Endometrial microvascular endothelial cells (primary cell): ENCODE measurements at regions not wholly inside any gene's neighbourhood (a gene's known extent, or its start where the extent isn't known, plus 50 kb on each side); places are given as distances from the start of the nearest gene placed in this dataset.

Experiments used
- in situ Hi-C: cut with HindIII; loops from 2 replicates; pipeline ENCODE4 v1.10.0; 2017; ENCODE audit warnings: low sequenced_read_pairs, low pct_unique_long_range_greater_than_20kb; ENCODE audit errors: inconsistent ontology term

DNA sequence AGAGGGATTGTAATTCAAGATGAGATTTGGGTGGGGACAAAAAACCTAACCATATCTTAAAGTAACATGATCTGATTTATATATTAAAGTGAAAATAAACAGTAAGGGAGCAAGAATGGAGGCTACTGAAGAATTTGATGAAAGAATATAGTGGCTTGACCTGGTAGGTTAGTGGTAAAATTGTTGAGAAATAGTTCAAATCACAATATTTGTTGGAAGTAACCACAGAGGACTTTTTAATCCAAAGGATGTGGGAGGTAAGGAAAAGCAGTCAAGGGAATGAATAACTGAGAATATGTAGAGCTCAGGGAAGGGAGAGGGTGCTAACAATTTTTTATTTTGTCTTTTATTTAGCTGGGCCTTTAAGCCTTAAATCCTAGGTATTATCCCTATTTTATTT is 139.8 kb upstream of the HS3ST1 start:
- in situ Hi-C loops, result no loop called here

DNA sequence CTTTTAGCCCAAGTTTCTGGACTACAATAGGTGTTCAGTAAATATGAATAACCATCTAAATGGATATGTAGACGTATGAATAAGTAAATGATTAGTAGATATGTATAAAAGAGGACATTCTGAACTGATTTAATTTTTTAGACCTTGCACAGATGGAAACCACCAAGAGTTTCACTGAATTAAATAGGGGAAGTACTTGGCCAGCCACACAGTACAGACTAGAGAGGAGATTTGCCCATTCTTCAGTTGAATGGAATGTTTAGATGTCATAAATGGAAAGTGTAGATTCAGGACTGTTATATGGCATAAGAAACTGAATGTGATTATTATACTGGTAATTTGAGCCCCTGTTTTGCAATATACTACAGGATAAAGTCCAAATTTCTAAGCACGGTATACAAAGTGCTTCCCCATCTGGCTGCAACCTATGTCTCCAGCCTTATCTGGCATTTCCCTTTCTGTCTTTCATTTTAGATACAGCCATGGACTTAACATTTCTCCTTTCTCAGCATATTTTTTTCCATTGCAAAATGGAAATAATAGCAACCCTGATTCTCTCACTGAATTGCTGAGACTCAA is 137.8 kb upstream of the HS3ST1 start:
- in situ Hi-C loops, result no loop called here

DNA sequence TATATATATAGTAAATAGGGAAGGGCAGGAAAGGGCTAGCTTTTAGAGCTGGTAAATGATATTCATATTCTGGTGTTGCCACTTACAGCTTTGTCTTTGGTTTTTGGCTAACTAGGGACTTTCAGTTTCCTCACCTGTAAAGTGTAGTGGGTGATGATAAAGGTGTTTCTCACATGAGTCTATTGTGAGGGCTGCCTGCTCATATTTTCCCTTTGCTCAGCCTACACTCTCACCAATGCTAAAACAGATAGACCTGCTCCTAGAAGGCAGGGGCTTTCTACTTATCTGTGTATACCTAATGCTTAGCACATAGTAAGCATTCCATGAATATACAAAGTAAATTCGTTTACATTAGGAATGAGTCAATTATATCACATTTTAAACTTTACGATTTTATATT is 137.2 kb upstream of the HS3ST1 start:
- in situ Hi-C loops, result no loop called here

DNA sequence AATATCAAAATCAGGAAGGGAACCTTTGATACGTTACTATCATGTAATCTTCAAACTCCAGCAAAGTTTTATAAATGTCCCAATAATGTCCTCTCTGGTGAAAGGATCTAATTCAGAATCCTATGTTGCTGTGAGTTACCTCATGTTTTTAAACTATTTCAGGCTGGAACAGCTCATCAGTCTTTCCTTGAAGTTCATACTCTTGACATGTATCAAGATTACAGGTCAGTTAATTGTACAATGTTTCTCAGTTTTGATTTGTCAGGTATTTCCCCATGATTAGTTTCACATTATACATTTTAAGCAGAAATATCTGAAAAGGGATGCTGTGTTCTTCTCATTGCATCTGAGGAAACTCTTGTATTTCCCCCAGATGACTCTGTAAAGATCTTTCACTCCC is 136.5 kb upstream of the HS3ST1 start:
- in situ Hi-C loops, result no loop called here

DNA sequence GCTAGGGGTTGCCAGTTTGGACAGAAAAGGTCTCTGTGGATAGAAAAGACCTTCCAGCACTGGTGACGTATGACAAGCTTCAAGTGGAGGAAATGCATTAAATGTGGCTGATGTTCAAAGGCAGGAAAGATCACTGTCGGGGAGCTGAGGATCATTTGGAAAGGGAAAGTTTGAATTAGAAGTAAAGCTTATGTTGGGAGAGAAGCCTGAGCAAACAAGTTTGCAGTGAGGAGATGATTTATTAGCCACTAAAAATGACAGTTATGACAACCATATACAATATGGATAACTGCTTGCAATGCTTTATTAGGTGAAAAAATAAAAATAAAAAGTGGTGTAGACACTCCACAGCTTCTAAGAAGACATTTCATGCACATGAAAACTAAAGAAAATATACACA is 135.3 kb upstream of the HS3ST1 start:
- in situ Hi-C loops, result no loop called here

DNA sequence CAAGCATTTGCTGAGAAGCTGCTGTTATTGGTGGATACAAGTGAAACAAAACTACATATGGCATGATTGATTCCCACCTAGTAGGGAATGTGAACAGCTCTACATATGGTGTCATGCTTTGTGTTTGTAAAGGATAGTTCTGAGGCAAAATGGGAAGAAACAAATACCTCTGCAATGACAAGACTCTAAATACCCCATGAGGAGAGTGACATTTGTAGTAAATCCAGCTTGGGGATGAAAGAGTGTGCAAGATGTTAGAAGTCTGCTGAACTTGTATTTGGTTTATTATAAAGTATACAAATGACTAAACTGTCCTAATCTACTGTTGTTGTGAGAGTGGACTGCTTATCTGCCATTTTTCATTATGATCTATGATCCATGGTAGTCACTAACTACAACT is 120.8 kb upstream of the HS3ST1 start:
- in situ Hi-C loops, result no loop called here

DNA sequence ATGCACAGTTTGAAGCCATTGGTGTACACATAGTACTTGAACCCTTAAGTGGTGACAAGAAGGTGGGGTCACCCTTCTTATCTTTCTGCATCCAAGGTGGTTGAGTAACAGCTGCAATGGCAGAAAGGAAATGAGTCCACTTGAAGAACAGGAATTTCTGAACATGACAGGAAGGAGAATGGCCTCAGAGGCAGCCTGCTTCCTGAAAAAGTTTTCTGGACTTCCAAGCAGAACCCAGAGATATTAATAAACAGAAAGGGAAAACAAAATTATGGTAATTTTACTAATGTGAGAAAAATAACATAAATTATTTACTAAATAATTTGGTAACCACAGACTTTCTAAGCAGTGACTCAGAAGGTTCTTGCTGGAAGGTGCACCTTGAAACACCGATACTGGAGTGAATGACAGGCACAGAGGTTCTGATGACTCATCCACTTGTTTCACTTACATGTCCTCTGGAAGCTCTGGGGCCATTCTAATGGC is 119.9 kb upstream of the HS3ST1 start:
- in situ Hi-C loops, result no loop called here

DNA sequence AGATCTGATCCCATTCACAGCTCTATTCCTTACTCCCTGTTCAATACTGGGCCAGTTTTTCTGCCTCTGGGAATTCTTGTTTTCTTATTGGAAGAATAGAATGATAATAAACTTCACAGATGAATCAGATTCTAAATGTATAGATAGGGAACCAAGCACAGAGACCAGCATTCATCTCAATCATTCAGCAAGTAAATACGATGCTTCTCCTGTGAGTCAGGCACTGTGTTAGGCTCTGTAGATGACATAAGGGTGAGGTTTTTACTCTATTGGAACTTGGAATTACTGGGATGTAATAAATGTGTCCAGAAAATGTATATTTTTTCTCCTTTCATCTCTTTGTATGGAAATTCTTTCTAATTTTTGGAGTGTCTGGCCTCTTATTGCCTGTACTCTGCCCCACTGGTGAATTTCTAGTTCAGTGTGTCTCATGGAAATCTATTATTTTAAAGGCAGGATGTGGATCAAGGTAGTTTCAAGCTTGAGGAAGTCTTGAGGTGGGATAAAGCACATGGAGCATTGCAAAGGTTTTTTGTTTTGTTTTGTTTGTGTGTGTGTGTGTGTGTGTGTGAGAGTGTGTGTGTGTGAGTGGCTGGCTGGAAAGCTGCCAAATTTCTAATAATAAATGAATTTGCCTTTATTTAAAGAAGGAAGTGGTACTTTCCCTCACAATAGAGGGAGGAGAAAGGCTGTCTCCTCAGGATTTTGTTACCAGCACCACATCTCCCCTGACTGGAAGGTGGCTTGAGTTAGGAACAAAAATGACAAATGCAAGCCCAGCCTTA is 117.9 kb upstream of the HS3ST1 start:
- in situ Hi-C loops, result no loop called here

DNA sequence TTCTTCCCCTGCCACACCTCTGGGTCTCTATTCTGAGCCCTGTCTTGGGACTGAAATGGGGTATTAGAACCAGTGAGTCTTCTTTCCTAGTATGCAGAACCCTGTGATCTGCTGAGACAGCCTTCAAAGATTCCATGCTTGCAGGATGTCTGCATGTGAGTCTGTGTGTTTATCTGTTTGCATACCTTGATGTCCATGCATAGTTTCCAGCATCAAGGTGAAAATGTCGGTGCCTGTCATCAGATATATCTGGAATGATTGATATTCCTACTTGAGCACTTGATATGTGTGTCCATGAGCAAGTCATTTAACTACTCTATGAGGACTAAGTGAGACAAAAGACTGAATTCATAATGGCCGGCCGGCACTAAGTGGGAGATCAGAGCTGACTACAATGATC is 117.0 kb upstream of the HS3ST1 start:
- in situ Hi-C loops, result no loop called here

DNA sequence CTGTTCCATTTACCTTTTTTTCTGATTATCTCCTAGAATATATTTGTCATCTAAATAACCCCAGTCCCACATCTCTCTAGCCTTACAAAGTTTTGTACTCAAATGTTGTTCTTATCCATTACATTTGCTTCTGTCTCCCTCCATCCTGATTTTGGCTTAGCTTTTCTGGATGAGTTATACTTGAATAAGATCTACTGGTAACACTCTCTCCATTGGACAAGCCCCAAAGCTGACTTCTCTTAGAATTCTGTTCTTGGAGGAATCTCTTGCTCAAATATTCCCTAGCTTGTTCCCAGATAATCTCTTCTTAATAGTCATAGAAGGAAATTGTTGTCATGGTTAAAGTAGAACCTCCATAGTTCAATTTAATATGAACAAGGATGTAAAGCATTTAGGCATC is 115.5 kb upstream of the HS3ST1 start:
- in situ Hi-C loops, result no loop called here

DNA sequence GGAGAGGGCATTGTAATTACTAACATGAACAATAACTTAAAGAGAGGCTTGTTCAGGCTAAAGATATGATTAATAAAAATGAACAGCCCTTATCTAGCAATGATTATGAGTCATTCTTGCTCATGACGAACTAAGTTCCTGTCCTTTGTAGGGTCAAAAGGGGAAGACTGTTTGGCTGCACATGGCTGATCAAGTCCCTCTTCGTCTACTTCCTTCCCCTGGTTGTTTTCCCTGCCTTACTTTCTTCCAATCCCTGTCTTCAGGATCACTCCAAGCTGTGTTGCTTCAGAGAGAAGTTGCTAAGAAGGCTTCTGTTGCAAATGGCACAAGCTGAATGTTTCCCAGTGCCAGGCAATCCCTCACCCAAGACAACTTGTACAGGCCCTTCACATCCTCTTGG is 115.0 kb upstream of the HS3ST1 start:
- in situ Hi-C loops, result no loop called here

DNA sequence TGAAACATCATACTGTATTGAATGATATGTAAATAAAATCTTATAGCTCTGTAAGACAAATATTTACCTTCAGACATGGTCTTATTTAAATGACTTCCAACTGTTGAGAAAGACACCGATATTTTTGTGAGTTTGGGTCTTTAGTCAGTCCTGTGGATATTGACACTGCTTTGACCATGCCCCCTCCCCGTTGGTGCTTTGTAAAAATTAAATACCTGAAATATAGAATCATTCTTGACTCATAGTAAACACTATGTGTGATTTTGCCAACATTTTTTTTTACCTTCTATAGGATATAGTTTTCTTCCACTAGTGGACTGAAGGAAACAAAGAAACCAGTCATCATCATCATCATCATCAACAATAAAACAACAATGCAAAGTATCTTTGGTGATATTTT is 114.3 kb upstream of the HS3ST1 start:
- in situ Hi-C loops, result no loop called here

DNA sequence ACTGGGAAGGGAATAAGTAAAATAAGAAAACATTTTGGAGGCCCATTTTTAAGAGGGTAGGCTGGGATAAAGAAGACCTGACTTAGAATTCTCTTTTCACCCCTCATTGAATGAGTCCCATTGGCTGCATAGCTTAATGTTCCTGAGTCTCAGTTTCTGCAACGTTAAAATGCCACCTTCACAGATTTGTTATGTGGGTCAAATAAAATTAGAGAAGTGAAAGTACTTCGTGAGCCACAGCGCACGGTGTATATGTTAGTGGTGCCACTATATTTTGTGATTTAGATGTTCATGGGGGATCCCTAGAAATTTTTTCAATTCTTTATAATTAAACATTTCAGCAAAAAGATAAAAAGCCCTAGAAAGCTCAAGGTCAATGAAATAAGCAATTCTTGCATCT is 109.2 kb upstream of the HS3ST1 start:
- in situ Hi-C loops, result no loop called here

DNA sequence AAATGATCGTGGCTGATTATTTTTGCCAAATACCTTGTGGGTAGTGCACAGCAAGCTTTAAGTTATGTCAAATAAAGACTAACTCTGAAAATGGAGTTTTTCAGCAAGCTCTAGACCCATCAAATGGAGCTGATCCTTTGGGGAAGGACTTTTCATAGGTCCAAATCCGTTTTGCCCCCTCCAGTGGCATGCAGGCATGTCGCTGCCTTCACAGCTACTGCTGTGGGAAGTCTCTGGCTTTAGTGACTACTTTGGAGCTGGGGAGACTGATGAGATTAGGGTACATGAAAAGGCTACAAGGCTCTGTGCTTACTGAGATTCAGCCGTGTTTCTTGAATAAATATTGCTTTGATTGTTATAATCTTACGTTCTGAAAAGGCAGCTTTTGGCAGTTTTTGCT is 106.6 kb upstream of the HS3ST1 start:
- in situ Hi-C loops, result no loop called here

DNA sequence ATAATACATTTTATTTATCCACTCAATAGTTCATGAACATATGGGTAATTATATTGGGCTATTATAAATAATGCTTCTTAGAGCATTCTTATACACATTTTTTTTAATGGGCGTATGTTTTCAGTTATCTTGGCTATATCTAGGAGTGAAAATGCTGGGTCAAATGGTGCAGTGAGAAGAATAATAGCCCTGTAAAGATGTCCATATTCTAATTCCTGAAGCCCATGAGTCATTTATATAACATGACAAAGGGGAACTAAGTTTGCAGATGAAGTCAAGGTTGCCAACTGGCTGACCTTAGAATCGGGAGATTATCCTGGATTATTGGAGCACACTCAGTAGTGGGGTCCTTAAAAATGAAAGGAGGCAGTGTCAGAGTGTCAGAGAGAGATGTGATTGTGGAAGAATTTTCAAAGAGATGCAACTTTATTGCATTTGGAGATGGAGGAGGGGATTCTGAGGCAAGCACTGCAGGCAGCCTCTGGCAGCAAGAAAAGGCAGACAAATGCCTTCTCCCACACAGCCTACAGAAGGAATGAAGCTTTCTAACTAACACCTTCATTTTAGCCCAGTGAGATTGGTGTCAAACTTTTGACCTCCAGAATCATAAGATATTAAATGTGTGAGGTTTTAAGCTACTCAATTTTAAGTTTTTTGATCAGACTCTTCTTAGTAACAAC is 106.1 kb upstream of the HS3ST1 start:
- in situ Hi-C loops, result no loop called here

DNA sequence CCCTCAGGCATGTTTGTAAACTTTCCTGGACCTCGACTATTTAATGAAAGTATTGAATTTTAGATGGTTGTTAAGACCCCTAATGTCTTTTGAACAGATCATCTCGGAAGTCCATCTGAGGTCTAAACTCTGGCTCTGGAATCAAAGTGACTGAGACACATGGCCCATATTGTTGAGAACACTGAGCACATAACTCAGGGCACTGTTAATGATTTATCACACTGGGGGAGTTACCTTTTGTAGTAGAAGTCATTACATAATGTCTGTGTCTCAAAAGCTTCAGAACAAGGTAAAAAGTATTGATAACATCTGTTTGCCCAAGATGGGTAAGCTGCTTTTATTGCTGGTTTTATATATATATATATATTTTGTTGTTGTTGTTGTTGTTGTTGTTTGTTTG is 103.4 kb upstream of the HS3ST1 start:
- in situ Hi-C loops, result no loop called here

DNA sequence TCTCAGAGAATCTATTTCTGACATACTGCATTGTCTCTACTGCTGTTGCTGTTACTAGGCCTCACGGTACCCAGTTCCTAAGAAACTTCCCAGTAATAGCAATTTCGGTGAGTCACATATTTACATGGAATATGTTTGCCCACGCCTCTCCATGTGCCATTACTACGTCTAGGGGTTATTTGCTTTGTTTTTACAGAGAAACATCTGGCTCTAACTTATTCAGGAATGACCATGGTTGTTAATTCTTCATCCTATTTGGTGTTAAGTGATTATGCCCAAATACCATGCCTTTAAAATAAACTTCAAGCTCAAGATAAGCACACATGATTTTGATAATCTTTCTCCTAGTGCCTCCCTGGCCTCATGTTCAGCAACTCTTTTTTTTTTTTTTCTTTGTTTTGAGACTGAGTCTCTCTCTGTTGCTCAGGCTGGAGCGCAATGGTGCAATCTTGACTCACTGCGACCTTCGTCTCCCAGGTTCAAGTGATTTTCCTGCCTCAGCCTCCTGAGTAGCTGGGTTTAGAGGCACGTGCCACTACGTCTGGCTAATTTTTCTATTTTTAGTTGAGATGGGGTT is 101.0 kb upstream of the HS3ST1 start:
- in situ Hi-C loops, result no loop called here

DNA sequence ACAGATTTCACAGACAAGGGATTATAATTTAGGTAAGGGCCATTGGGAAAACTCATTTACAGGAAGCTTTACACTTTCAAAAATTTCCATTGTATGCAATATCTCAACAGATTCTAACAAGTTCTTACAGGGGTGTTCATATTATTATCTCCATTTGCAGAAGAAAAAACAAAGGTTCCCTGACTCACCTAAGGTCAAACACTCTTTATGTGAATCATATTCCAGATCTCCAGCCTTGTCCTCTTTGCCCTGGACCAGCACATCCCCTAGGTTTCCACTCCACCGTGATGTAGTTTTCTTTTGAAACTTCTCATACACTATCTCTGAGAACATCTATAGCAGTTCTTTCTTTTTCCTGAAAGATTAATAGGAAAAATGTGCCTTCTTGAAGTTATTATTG is 96.4 kb upstream of the HS3ST1 start:
- in situ Hi-C loops, result no loop called here

DNA sequence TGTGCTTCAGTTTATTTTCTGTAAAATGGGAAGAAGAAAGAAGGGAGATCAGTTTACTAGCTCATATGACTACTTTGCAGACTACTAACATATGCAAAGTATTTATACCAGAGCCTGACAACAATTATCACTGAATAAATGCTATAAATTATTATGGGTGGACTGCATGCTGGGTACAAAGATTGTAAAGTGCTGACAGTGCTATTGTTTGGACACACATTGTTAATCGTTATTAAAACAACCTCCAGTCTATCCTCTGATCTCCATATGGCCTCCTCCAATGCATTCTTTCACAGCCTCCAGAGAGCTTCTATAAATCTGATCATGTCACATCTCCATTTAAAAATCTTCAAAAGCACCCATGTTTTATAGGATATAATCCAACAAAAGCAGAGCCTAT is 90.1 kb upstream of the HS3ST1 start:
- in situ Hi-C loops, result no loop called here
